ENCODE measurements at regions not wholly inside any gene's neighbourhood (a gene's known extent, or its start where the extent isn't known, plus 50 kb on each side); places are given as distances from the start of the nearest gene placed in this dataset.
"Not testable (repeated sequence)": the region's sequence is repeated elsewhere in the genome, so short reads cannot be mapped to it uniquely, and the experiment has no call there.

DNA sequence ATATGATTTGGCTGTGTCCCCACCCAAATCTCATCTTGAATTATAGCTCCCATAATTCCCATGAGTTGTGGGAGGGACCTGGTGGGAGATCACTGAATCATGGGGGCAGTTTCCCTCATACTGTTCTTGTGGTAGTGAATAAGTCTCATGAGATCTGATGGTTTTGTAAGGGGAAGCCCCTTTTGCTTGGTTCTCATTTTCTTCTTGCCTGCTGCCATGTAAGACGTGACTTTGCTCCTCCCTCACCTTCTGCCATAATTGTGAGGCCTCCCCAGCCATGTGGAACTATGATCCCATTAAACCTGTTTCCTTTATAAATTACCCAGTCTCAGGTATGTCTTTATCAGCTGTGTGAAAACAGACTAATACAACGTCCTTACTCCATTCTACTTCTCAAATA is 108.5 kb upstream of the SCAF8 start:
- 85% methylated on average over 2 of the region's 2 CpGs for WGBS
- not testable (repeated sequence) for DNase-seq (ENCODE audit: extremely low spot score); H3K27ac ChIP-seq (ENCODE audit: low read depth); H3K4me1 ChIP-seq (ENCODE audit: insufficient read depth); H3K4me3 ChIP-seq (ENCODE audit: low read depth, low read length); H3K36me3 ChIP-seq (ENCODE audit: insufficient read depth)

DNA sequence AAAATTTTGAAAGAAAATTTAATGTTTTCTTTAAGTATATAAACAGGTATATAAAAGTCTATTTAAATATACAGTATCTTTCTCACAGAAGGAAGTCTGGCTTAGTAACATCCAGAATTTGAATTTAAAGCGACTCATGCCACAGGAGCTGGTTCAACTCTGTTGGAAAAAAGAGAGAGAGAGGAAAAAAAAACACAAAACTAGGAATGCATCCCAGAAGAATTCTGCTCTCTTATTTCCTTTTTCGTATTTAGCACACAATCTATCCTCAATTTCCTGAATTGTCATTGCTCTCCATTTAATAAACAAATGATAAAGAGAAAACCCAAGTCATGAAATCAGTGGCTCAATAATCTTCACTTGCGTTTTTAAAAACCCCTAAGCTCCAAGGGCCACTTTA is 107.5 kb upstream of the SCAF8 start:
- H3K4me3 ChIP-seq (ENCODE audit: low read depth, low read length), result no peak overlapping the region
- no peak for DNase-seq (ENCODE audit: extremely low spot score)
- 51% methylated on average over 3 of the region's 3 CpGs for WGBS
- no peak overlapping the region for H3K27ac ChIP-seq (ENCODE audit: low read depth)
- H3K4me1 ChIP-seq (ENCODE audit: insufficient read depth), result no peaks in the 10 kb centered on the region
- no peaks in the 10 kb centered on the region for H3K36me3 ChIP-seq (ENCODE audit: insufficient read depth)

DNA sequence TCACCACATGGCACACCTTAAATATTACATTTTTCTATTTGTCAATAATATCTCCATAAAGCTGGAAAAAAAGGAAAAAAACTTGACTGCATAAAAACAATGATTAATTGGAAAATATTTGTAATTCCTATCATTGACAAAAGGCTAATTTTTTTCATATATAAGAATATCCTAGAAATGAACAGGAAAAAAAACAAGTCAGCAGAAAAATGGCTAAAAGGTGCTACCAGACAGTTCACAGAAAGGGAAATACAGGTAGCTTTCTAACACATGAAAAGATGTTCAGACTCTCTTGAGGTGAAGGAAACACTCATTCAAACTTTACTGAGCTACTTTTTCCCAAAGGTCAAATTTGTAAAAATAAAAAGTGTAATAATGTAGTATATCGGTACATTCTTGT is 104.1 kb upstream of the SCAF8 start:
- no peak overlapping the region for H3K27ac ChIP-seq (ENCODE audit: low read depth)
- H3K4me1 ChIP-seq (ENCODE audit: insufficient read depth), result no peaks in the 10 kb centered on the region
- 99% methylated on average over 1 of the region's 1 CpG for WGBS
- H3K4me3 ChIP-seq (ENCODE audit: low read depth, low read length), result no peak overlapping the region
- no peak for DNase-seq (ENCODE audit: extremely low spot score)
- H3K36me3 ChIP-seq (ENCODE audit: insufficient read depth), result no peaks in the 10 kb centered on the region

DNA sequence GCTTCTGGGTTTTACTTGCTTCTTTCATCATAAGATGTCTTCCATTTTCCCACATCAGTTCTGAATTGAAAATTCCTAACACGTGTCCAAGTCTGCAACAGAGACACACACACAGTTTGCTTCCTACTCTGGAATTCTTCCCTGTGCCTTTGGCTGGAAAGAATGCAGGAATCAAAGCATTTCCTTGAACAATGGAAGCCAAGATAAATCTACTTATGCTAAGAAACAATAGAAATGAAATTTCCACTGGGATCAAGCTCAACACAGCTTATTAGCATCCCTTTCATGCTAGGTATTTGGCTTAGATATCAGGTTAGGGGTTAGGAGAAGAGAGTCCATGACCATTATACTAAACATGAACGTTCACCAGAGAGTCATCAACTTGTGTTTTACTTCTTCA is 101.1 kb upstream of the SCAF8 start:
- Histone ChIP-seq H3K4me1 (ENCODE audit: insufficient read depth) (no peaks in the 10 kb centered on the region), H3K27ac (ENCODE audit: low read depth) (no peak overlapping the region), H3K4me3 (ENCODE audit: low read depth, low read length) (no peak overlapping the region), H3K36me3 (ENCODE audit: insufficient read depth) (no peaks in the 10 kb centered on the region)
- 47% methylated on average over 2 of the region's 2 CpGs for WGBS
- no peak for DNase-seq (ENCODE audit: extremely low spot score)

DNA sequence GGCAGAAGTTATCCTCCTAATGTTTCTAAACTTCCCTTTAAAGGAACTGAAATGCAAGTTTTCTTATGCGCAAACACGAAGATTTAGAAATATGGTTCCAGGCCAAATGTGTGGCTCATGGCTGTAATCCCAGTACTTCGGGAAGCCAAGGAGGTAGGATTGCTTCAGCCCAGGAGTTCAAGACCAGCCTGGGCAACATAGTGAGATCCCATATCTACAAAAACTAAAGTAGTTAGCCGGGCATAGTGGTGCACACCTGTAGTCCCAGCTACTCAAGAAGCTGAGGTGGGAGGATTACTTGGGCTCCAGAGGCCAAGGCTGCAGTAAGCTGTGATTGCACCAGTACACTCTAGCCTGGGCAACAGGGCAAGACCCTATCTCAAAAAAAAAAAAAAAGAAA is 95.8 kb upstream of the SCAF8 start:
- no peak for DNase-seq (ENCODE audit: extremely low spot score)
- Histone ChIP-seq H3K4me1 (ENCODE audit: insufficient read depth) (no peaks in the 10 kb centered on the region), H3K4me3 (ENCODE audit: low read depth, low read length) (no peak overlapping the region), H3K36me3 (ENCODE audit: insufficient read depth) (no peaks in the 10 kb centered on the region), H3K27ac (ENCODE audit: low read depth) (no peak overlapping the region)
- 92% methylated on average over 4 of the region's 4 CpGs for WGBS

DNA sequence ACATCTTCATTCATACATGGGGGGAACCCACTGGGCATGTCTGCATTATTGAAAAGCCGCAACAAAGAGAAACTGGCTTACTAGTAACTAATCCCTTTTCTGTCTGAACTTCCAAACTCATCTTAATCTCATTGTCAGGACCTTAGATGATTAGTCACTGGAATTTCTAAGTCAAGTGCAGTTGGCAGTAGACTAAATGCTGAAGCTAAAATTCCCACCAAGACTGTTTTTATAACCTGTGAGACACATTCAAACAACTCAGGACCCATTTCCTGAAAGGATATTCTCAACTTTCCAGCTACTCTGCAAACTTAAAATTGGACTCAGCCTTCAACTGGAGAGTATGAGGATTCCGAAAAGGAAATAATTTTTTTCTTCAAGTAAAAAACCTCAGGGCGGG is 94.8 kb upstream of the SCAF8 start:
- Histone ChIP-seq H3K36me3 (ENCODE audit: insufficient read depth) (no peaks in the 10 kb centered on the region), H3K4me3 (ENCODE audit: low read depth, low read length) (no peak overlapping the region), H3K4me1 (ENCODE audit: insufficient read depth) (no peaks in the 10 kb centered on the region), H3K27ac (ENCODE audit: low read depth) (no peak overlapping the region)
- WGBS, result 61% methylated on average over 3 of the region's 3 CpGs
- no peak for DNase-seq (ENCODE audit: extremely low spot score)

DNA sequence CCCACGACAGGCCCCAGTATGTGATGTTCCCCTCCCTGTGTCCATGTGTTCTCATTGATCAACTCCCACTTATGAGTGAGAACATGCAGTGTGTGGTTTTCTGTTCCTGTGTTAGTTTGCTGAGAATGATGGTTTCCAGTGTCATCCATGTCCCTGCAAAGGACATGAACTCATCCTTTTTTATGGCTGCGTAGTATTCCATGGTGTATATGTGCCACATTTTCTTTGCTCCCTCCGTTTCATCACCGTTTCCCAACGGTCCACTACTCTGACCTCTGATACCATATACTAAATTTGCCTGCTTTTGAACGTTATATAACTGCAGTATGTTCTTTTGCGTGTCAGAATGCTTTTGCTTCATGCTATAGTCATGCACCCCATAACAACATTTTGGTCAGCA is 94.0 kb upstream of the SCAF8 start:
- not testable (repeated sequence) for DNase-seq (ENCODE audit: extremely low spot score); H3K4me1 ChIP-seq (ENCODE audit: insufficient read depth); H3K4me3 ChIP-seq (ENCODE audit: low read depth, low read length); H3K36me3 ChIP-seq (ENCODE audit: insufficient read depth); H3K27ac ChIP-seq (ENCODE audit: low read depth)
- 92% methylated on average over 7 of the region's 7 CpGs for WGBS

DNA sequence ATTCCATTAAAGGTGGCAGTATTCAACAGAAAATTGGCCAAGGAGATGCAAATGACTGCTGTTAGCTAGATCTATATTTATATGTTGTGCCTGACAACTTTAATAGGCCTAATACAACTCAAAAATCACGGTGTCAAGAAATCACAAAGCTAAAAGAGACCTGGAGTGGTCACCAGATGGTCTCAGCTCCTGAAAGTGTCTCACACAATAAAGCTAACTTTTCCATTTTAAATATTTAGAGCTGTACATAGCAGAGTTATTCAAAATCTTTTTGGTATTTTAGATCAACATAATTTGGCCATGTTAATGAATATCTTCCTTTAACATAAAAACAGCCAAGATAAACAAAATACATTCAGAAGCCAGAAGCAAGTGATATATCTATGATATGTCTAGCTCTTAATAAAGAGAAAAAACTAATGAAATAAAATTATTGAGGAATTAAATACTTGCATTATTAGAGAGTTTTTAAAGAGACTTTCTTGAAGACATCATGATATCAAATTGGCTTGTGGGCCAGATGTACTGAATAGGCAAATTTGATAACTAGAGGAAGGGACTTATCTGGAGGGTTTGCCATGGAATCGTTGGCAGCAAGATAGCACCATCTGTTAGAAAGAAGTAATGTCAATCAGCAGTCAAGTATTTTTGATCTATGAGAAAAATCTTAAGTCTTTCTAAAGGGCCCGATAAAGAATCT is 84.9 kb upstream of the SCAF8 start:
- H3K4me1 ChIP-seq (ENCODE audit: insufficient read depth), result peaks cover 2% of the 10 kb centered on the region
- no peak overlapping the region for H3K27ac ChIP-seq (ENCODE audit: low read depth)
- 78% methylated on average over 3 of the region's 3 CpGs for WGBS
- H3K36me3 ChIP-seq (ENCODE audit: insufficient read depth), result no peaks in the 10 kb centered on the region
- H3K4me3 ChIP-seq (ENCODE audit: low read depth, low read length), result no peak overlapping the region
- DNase-seq (ENCODE audit: extremely low spot score), result no peak

DNA sequence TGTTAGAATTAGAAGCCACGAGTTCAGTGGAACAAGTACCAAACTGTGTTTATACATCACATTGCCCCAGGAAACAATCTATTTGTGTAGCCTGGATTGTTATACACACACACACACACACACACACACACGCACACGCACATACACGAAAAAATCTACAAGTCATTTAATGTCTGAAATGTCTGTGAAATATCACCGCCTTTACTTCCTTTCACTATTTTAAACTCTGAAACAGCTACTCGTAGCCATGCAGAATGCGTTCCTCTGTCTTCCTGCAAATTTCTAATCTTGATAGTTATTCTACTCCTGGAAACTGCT is 84.4 kb upstream of the SCAF8 start:
- Histone ChIP-seq H3K36me3 (ENCODE audit: insufficient read depth) (no peaks in the 10 kb centered on the region), H3K4me1 (ENCODE audit: insufficient read depth) (peaks cover 2% of the 10 kb centered on the region), H3K4me3 (ENCODE audit: low read depth, low read length) (no peak overlapping the region), H3K27ac (ENCODE audit: low read depth) (no peak overlapping the region)
- DNase-seq (ENCODE audit: extremely low spot score), result no peak
- WGBS, result 85% methylated on average over 7 of the region's 7 CpGs

DNA sequence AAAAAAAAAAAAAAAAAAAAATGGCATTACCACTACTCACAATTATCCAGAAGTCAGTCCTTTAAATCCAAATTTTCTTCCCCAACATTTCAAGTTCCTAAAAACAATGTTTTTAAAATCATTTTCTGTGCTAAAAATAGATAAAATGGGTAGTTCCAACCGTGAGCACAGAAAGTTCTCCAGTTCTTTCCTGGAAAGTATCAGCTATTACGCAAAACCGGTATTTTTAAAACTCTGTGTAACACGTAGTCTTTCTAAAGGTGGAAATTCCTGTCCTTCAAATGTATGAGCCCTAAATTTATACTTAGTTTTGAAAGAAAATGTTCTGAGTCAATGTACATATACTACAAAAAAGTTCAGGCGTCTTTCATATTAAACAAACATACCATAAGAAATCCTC is 83.5 kb upstream of the SCAF8 start:
- Histone ChIP-seq H3K4me1 (ENCODE audit: insufficient read depth) (peaks cover 2% of the 10 kb centered on the region), H3K27ac (ENCODE audit: low read depth) (no peak overlapping the region), H3K4me3 (ENCODE audit: low read depth, low read length) (no peak overlapping the region), H3K36me3 (ENCODE audit: insufficient read depth) (no peaks in the 10 kb centered on the region)
- WGBS, result 78% methylated on average over 5 of the region's 5 CpGs
- DNase-seq (ENCODE audit: extremely low spot score), result no peak

DNA sequence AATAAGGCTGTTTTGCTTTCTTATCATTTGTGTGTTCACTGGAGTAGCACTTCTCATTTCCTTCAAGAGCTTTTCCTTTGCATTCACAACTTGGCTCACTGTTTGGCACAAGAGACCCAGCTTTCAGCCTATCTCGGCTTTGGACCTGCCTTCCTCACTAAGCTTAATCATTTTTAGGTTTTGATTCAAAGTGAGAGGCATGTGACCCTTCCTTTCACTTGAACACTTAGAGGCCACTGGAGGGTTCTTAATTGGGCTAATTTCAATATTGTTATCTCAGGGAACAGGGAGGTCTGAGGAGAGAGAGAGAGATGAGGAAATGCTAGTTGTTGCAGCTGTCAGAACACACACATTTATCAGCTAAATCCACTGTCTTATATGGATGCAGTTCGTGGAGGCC is 82.9 kb upstream of the SCAF8 start:
- H3K27ac ChIP-seq (ENCODE audit: low read depth), result no peak overlapping the region

DNA sequence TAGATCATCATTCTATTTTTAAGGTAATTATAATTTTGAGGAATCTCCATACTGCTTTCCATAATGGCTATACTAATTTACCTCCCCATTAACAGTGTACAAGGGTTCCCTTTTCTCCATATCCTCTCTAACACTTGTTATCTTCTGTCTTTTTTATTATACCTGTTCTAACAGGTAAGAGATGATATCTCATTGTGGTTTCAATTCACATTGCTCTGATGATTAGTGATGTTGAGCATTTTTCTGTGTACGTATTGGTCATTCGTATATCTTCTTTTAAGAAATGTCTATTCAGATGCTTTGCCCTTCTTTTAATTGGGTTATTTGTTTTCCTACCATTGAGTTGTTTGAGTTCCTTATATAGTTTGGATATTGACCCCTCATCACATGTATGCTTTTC is 81.6 kb upstream of the SCAF8 start:
- Histone ChIP-seq H3K4me3 (ENCODE audit: low read depth, low read length) (no peak overlapping the region), H3K36me3 (ENCODE audit: insufficient read depth) (no peaks in the 10 kb centered on the region), H3K4me1 (ENCODE audit: insufficient read depth) (peaks cover 2% of the 10 kb centered on the region), H3K27ac (ENCODE audit: low read depth) (no peak overlapping the region)
- DNase-seq (ENCODE audit: extremely low spot score), result no peak
- WGBS, result 87% methylated on average over 2 of the region's 2 CpGs

More for the DNA sequence above, 82.9 kb upstream of the SCAF8 start:
- H3K4me1 ChIP-seq (ENCODE audit: insufficient read depth), result peaks cover 2% of the 10 kb centered on the region
- H3K36me3 ChIP-seq (ENCODE audit: insufficient read depth), result no peaks in the 10 kb centered on the region
- H3K4me3 ChIP-seq (ENCODE audit: low read depth, low read length), result no peak overlapping the region
- WGBS, result 55% methylated on average over 2 of the region's 2 CpGs
- no peak for DNase-seq (ENCODE audit: extremely low spot score)

DNA sequence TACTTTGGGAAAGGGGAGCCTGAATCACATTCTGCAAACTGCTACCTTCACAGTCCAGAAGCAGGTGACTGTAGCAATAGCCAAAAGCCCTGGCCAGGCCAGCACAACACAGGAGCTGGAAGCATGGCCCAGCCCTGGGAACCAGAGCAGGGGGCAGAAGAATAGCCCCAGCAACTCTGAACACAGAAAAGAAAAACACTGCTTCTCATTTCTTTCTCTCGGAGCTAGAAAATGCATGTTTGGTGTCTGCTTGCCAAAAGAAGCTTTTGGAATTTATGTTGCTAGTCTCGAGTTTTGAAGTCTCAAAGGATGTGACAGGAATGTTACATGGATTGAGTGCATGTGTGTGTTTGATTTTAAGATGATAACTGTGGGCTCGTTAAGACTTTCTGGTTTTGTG is 79.8 kb upstream of the SCAF8 start:
- 16% methylated on average over 3 of the region's 3 CpGs for WGBS
- Histone ChIP-seq H3K36me3 (ENCODE audit: insufficient read depth) (no peaks in the 10 kb centered on the region), H3K4me1 (ENCODE audit: insufficient read depth) (peaks cover 2% of the 10 kb centered on the region), H3K27ac (ENCODE audit: low read depth) (no peak overlapping the region), H3K4me3 (ENCODE audit: low read depth, low read length) (no peak overlapping the region)
- no peak for DNase-seq (ENCODE audit: extremely low spot score)

DNA sequence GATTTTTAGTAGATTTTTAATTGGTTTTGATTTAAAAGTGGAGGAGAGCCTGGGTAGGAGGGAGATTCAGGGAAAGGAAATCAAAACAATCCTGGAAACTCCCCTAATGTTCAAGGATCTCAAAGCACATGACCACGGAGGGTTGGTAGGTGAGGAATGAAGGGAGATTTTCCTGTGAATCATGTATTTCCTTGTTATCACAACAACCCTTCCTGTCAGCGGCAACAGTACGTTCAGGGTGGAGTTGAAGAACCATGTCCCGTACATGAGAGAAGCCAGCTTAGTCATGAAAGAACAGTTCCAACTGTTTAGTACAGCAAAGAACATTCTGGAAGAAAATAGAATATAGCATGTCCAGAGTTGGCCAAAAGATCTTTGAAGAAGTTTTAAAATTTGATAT is 79.4 kb upstream of the SCAF8 start:
- H3K27ac ChIP-seq (ENCODE audit: low read depth), result no peak overlapping the region

DNA sequence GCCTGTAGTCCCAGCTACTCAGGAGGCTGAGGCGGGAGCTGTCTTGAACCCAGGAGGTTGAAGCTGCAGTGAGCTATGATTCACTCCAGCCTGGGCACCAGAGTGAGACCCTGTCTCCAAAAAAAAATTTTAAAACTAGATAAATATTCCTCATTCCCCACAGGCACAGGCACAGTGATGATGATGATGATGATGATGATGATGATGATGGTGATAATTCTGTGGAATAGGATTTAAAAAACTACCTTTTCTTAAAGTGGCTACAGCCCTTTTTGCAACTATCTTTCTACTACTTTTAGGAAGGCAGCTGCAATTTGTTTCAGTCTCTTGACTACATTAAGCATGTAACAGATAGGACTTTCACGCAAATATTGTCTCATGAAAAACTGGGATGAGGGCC is 76.6 kb upstream of the SCAF8 start:
- DNase-seq (ENCODE audit: extremely low spot score), result no peak
- H3K36me3 ChIP-seq (ENCODE audit: insufficient read depth), result no peaks in the 10 kb centered on the region
- WGBS, result 88% methylated on average over 2 of the region's 2 CpGs
- H3K4me1 ChIP-seq (ENCODE audit: insufficient read depth), result peaks cover 2% of the 10 kb centered on the region
- no peak overlapping the region for H3K27ac ChIP-seq (ENCODE audit: low read depth)
- H3K4me3 ChIP-seq (ENCODE audit: low read depth, low read length), result no peak overlapping the region

More for the DNA sequence above, 79.4 kb upstream of the SCAF8 start:
- Histone ChIP-seq H3K36me3 (ENCODE audit: insufficient read depth) (no peaks in the 10 kb centered on the region), H3K4me1 (ENCODE audit: insufficient read depth) (peaks cover 2% of the 10 kb centered on the region), H3K4me3 (ENCODE audit: low read depth, low read length) (no peak overlapping the region)
- 11% methylated on average over 4 of the region's 4 CpGs for WGBS
- DNase-seq (ENCODE audit: extremely low spot score), result no peak
